Medulla oblongata (tissue), 1 donor: ENCODE measurements at regions not wholly inside any gene's neighbourhood (a gene's known extent, or its start where the extent isn't known, plus 50 kb on each side); places are given as distances from the start of the nearest gene placed in this dataset.

Experiments used
- DNase-seq: peaks from one replicate; pipeline ENCODE4 v3.0.0-alpha.2; 2015; ENCODE audit errors: extremely low spot score

DNA sequence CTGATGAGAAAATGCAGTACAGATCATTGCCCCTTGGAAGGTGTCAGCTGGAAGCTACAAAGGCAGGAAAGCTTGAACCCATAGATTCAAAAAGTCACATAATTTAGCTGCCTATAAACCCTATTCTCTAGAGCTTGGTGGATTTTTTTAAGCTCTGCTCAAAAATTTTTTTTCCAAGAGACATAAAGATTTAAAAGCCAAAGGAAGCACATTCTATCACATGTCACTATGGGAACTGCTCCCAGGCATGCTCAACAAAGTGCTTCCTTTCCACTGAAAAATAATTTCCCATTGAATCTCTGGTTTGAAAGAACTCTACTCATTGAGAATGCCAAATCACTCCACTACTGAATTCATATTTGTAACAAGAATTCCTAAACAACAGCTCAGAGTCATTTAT lies 419.8 kb downstream of the CETN3 start:
- DNase-seq = peak; percentile 10

- no peak for DNase-seq
Measured at GRCh38 chr5:89988998-89989655, 420.4 kb downstream of the CETN3 start.

- no peak for DNase-seq
Measured at GRCh38 chr5:89988129-89988810, 421.3 kb downstream of the CETN3 start.

GRCh38 chr5:89983216-89983615 lies 426.3 kb downstream of the CETN3 start:
- no peak for DNase-seq

- no peak for DNase-seq
Measured at GRCh38 chr5:89981878-89982773, 427.4 kb downstream of the CETN3 start.

GRCh38 chr5:89981021-89981420 lies 428.5 kb downstream of the CETN3 start:
- no peak for DNase-seq

DNA sequence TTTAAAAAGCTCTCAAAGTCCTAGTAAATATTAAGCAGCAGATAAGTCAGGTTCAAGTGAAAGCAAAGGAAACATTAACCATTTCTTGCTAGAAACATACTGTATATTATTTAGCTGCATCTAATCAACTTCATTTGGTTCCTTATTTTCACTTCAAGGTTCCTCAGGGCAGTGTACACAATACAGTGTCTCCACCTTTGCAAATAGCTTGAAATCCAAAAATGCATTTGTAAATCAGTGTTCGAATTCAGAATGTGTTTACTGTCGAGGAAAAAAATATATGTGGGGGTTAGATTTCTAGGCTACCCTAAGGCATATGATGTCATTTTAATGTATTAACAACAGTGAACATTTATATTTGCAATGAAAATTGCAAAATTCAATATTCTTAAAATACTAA lies 436.0 kb downstream of the CETN3 start:
- no peak for DNase-seq

DNA sequence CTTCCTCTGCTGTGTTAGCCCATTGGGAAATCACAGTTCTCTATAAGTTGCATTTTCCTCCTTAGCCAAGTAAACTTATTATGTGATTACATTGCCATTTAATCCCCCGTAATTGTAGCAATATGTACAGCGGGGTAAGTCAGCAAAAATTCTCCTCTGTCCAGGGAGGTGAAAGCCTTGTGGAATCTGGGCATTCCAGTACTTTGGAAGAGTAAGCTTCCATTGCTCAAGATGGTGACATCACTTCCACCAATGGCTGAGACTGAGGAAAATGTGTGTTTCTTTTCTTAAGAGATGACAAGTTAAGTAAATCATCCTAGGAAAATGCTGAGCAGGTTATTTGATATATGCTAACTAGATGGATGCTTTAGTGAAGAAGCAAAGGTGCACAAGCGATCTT lies 436.7 kb downstream of the CETN3 start:
- DNase-seq = no peak

GRCh38 chr5:89968958-89969381 lies 440.6 kb downstream of the CETN3 start:
- DNase-seq = no peak

DNA sequence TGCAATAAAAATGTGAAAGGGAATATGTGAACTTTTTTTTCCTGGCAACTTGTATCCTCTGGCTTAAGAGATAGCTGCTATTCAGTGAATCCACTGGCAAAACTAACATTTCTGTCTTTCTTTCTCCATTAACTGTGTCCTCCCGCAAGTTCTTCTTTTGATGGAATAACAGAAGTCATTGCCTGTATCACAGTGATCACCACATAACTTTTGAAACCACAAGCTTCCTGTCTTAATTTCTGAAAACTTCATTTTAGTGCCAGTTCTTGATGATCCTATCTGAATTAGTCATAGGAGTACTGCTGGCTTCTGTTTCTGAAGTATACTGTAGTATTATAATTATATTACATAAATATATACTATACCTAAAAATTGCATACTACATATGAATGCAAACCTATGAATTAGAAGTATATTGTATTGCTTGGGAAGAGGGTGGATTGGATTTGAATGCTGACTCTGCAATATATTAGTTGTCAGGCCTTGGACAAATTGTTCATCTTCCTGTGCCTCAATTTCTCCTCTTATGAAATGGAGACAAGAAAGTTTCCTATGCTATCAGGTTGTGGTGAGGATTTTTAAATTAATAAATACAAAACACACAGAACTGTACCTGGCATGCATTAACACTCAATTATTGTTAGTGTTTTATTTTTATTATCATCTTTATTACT lies 441.6 kb downstream of the CETN3 start:
- DNase-seq = no peak

GRCh38 chr5:89956838-89957237 lies 452.7 kb downstream of the CETN3 start:
- no peak for DNase-seq

DNA sequence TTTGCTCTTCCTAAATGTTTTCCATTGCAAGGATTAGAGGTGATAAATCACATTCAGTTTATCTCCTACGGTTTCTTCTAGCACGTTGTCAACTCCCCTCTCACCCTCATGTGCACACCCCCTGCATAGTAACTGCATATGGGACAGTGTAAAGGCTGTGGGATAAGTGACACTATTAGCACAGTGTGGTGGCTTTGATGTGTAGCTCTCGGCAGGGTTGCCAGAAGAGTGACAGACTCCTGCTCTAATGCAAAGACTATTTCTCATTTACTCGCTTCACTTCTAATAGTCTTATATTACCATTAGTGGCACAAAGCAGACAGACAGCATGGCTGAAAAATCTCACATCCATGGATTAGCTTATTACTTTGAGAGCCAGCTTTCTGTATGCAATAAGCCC lies 454.6 kb downstream of the CETN3 start:
- no peak for DNase-seq

DNA sequence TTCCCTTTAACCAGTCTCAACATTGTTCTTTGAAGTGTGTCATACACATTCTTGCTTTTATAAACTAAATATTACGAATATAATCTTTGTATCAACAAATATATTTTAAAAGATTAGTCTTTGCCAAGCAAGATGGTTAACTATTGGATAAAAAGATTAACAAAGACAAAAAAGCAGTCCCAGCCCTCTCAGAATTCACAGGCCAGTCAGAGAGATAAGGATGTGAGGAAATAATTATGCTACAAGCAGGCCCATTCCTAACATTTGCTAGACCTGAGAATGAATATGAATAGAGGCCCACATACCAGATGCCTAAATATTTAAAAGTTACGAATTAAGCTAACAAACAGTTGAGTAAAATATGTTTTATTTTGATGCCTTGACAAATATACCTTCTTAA lies 457.7 kb downstream of the CETN3 start:
- DNase-seq = no peak

DNA sequence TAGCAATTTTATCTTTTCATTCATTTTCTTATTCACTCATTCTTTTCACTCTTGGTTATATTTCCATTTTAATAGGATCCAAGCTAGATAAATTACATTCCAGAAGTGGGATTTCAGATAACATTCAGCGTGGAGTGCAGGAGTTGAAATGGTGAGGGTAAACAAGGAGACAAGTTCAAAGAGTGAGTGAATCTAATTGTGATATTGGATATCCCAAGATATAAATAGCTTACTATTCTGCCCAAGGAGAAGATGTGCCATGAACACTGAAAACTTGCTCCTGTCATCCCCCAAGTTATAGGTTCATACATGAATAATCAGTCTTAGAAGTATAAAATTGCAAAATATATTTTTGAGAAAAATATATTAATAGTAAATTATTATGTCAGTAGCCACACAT lies 459.3 kb downstream of the CETN3 start:
- no peak for DNase-seq

GRCh38 chr5:89948977-89949376 lies 460.6 kb downstream of the CETN3 start:
- DNase-seq = no peak

DNA sequence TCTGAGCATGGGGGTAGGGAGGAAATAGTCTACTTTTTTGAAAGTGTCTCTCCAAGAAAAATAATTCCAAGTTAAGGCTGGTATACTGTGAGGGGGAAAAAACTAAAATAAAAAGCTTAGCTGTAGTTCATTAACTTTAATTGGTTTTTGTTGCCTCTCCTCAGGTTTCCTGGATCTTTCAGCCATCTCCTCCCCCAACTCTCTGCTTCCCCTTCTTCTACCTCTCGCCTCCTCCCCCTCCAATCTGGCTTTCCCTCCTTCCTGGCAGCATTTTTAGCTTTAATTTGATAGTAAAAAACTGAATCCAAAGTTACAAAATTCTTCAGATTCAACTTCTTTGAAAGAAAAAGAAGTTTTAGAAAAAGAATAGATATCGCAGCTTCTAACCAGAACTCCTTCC lies 462.6 kb downstream of the CETN3 start:
- no peak for DNase-seq

DNA sequence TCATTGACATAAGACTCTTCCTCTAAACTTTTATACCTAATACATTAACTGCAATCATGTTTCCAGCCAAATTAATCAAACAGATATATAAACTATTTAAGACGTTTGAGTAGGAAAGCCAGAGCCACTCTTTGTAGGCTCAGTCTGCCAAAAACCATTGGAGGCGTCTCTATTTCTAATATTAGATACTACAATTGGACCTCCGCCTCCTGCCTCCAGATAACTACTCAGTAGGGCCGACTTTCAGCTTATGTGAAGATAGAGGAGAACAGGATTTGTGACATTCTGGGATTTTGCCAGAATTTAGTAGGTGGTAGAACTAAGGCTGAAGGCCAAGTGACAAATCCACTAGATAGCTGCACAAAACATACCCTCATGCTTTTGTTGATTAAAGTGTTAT lies 463.0 kb downstream of the CETN3 start:
- DNase-seq = no peak

DNA sequence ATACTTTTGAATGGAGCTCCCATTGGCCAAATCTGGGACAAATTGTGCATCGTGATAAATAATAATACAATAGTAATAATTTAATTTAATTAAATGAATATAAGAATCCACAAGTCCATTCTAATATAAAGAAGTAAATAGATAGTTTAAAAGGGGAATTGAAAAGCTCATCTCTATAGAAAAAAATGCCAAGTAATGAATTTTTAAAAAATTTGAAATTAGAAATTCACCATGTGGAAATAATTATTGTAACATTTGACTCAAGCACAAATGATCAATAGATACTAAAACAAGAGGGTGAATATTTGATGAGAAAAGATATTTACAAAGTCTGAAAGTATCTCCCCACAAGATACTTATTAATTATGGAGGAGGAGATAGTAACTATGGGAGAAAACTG lies 467.4 kb downstream of the CETN3 start:
- DNase-seq = no peak

GRCh38 chr5:89936576-89936975 lies 473.0 kb downstream of the CETN3 start:
- DNase-seq = no peak

GRCh38 chr5:89934069-89934468 lies 475.5 kb downstream of the CETN3 start:
- no peak for DNase-seq

- no peak for DNase-seq
Measured at GRCh38 chr5:89932771-89933181, 476.8 kb downstream of the CETN3 start.
